Ishikawa (cell line): ENCODE measurements at regions not wholly inside any gene's neighbourhood (a gene's known extent, or its start where the extent isn't known, plus 50 kb on each side); places are given as distances from the start of the nearest gene placed in this dataset.

ENCODE experiments used
- NFIC ChIP-seq: IDR thresholded peaks from 2 replicates; pipeline ENCODE4 v1.6.1; 2012
- RAD21 ChIP-seq: IDR thresholded peaks from 2 replicates; pipeline ENCODE4 v1.6.1; 2012; ENCODE audit warnings: low read depth
- TAF1 ChIP-seq: IDR thresholded peaks from 2 replicates; pipeline ENCODE4 v1.6.1; 2012; ENCODE audit warnings: low read depth, mild to moderate bottlenecking
- TCF12 ChIP-seq: IDR thresholded peaks from 2 replicates; pipeline ENCODE4 v1.6.1; 2012; ENCODE audit warnings: low read depth
- TF ChIP-seq, protein P1 (sequence below): IDR thresholded peaks from 2 replicates; pipeline ENCODE4 v1.6.1; 2012

GRCh38 chr2:149664896-149665295, 77.3 kb upstream of the MMADHC start:
- TF ChIP-seq TCF12 (no peak), RAD21 (no peak), TAF1 (no peak), NFIC (no peak)
- TF ChIP-seq, protein P1, sequence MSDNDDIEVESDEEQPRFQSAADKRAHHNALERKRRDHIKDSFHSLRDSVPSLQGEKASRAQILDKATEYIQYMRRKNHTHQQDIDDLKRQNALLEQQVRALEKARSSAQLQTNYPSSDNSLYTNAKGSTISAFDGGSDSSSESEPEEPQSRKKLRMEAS = no peak
